ENCODE measurements at regions not wholly inside any gene's neighbourhood (a gene's known extent, or its start where the extent isn't known, plus 50 kb on each side); places are given as distances from the start of the nearest gene placed in this dataset.

GRCh38 chr4:189255636-189256035 is 685.0 kb upstream of the FRG1 start:
- WGBS: 90% methylated on average over 2 of the region's 2 CpGs
- intact Hi-C loops (cut with DNase I): no loop called here
- Histone ChIP-seq H3K36me3 (no peaks in the 10 kb centered on the region), H3K4me3 (no peak overlapping the region), H3K4me1 (no peaks in the 10 kb centered on the region), H3K27me3 (no peaks in the 10 kb centered on the region), H3K27ac (replicated peaks in 1 of 4) (no peak overlapping the region), H3K9me3 (peaks cover 0 to 10% (median 3%) of the 10 kb centered on the region in 4 donors)
- DNase-seq (ENCODE audit: extremely low spot score): no peak
- TF ChIP-seq POLR2AphosphoS5 (IDR thresholded peaks at IDR 0.05) (no peak), POLR2A (IDR thresholded peaks at IDR 0.05; ENCODE audit: low read depth) (no peak), EP300 (IDR thresholded peaks at IDR 0.05) (no peak)
- TF ChIP-seq, protein P1, sequence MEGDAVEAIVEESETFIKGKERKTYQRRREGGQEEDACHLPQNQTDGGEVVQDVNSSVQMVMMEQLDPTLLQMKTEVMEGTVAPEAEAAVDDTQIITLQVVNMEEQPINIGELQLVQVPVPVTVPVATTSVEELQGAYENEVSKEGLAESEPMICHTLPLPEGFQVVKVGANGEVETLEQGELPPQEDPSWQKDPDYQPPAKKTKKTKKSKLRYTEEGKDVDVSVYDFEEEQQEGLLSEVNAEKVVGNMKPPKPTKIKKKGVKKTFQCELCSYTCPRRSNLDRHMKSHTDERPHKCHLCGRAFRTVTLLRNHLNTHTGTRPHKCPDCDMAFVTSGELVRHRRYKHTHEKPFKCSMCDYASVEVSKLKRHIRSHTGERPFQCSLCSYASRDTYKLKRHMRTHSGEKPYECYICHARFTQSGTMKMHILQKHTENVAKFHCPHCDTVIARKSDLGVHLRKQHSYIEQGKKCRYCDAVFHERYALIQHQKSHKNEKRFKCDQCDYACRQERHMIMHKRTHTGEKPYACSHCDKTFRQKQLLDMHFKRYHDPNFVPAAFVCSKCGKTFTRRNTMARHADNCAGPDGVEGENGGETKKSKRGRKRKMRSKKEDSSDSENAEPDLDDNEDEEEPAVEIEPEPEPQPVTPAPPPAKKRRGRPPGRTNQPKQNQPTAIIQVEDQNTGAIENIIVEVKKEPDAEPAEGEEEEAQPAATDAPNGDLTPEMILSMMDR (IDR thresholded peaks at IDR 0.05): no peak

- Histone ChIP-seq H3K36me3 (no peaks in the 10 kb centered on the region), H3K4me1 (no peaks in the 10 kb centered on the region), H3K9me3 (peaks cover 0 to 13% (median 6%) of the 10 kb centered on the region in 4 donors), H3K4me3 (no peak overlapping the region), H3K27me3 (no peaks in the 10 kb centered on the region), H3K27ac (replicated peaks in 1 of 4) (no peak overlapping the region)
- WGBS: 84% methylated on average over 1 of the region's 1 CpG
- no peak for DNase-seq (ENCODE audit: extremely low spot score)
- intact Hi-C loops (cut with DNase I): no loop called here
- TF ChIP-seq EP300 (IDR thresholded peaks at IDR 0.05) (no peak), POLR2AphosphoS5 (IDR thresholded peaks at IDR 0.05) (no peak), POLR2A (IDR thresholded peaks at IDR 0.05; ENCODE audit: low read depth) (no peak)
- TF ChIP-seq, protein P1 (IDR thresholded peaks at IDR 0.05): no peak
These were observed 679.2 kb upstream of the FRG1 start for GRCh38 chr4:189261475-189261874.

GRCh38 chr4:189265515-189265914 is 675.2 kb upstream of the FRG1 start:
- WGBS: 89% methylated on average over 7 of the region's 7 CpGs
- Histone ChIP-seq H3K4me1 (no peaks in the 10 kb centered on the region), H3K27ac (replicated peaks in 1 of 4) (no peak overlapping the region), H3K9me3 (peaks cover 0 to 13% (median 6%) of the 10 kb centered on the region in 4 donors), H3K36me3 (no peaks in the 10 kb centered on the region), H3K27me3 (no peaks in the 10 kb centered on the region), H3K4me3 (no peak overlapping the region)
- DNase-seq (ENCODE audit: extremely low spot score): no peak
- TF ChIP-seq EP300 (IDR thresholded peaks at IDR 0.05) (no peak), POLR2AphosphoS5 (IDR thresholded peaks at IDR 0.05) (no peak), POLR2A (IDR thresholded peaks at IDR 0.05; ENCODE audit: low read depth) (no peak)
- TF ChIP-seq, protein P1 (IDR thresholded peaks at IDR 0.05): no peak
- intact Hi-C loops (cut with DNase I): no loop called here

DNA sequence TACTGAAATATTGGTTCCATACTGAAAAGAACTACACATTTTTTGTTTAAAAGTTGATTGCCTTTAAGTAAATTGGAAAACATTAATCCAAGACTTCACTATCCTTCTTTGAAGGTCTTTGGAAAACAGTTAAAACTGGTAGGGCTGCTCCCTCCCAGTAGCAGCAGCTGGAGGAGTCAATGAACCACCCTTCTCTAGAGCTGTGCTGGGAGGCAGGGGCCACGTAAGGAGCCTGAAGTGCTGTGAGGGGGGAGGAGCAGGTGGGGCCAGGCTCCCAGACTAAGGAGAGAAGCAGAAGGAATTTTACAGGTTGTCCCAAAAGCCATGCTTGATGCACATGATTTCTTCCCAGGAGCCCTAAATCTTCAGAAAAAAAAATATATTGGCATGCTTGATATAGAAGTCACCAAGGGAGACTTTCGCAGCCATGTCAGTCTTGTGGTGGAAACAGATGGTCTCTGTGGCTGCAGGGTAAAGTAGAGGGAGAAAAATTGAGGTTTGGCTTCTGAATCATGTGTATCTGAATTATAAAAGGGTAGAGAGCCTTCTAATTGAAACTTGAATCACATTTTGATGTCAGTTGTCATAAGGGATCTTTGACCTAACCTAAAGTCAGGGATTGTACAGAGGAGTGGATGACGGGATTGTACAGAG is 673.2 kb upstream of the FRG1 start:
- no peak overlapping the region for H3K27ac ChIP-seq (replicated peaks in 1 of 4)
- H3K9me3 ChIP-seq: no peaks in the 10 kb centered on the region
- TF ChIP-seq, protein P1 (IDR thresholded peaks at IDR 0.05): no peak
- TF ChIP-seq POLR2A (IDR thresholded peaks at IDR 0.05; ENCODE audit: low read depth) (no peak), EP300 (IDR thresholded peaks at IDR 0.05) (no peak), POLR2AphosphoS5 (IDR thresholded peaks at IDR 0.05) (no peak)
- intact Hi-C loops (cut with DNase I): no loop called here
- WGBS: 84% methylated on average over 3 of the region's 3 CpGs
- no peak for DNase-seq (ENCODE audit: extremely low spot score)
- no peaks in the 10 kb centered on the region for H3K36me3 ChIP-seq
- H3K27me3 ChIP-seq: no peaks in the 10 kb centered on the region
- H3K4me1 ChIP-seq: no peaks in the 10 kb centered on the region
- H3K4me3 ChIP-seq: no peak overlapping the region
